ENCODE measurements at regions not wholly inside any gene's neighbourhood (a gene's known extent, or its start where the extent isn't known, plus 50 kb on each side); places are given as distances from the start of the nearest gene placed in this dataset.
"Not testable (repeated sequence)": the region's sequence is repeated elsewhere in the genome, so short reads cannot be mapped to it uniquely, and the experiment has no call there.

GRCh38 chr5:126046846-126047571 lies 376.2 kb upstream of the GRAMD2B start:
- no peak for DNase-seq

GRCh38 chr5:126052120-126052519 lies 371.1 kb upstream of the GRAMD2B start:
- no peak for DNase-seq

GRCh38 chr5:126052791-126053190 lies 370.4 kb upstream of the GRAMD2B start:
- no peak for DNase-seq

GRCh38 chr5:126053630-126054029 lies 369.6 kb upstream of the GRAMD2B start:
- no peak for DNase-seq

- DNase-seq = no peak
These were observed 368.4 kb upstream of the GRAMD2B start for GRCh38 chr5:126054577-126055347.

GRCh38 chr5:126055348-126055729 lies 367.9 kb upstream of the GRAMD2B start:
- DNase-seq = no peak

GRCh38 chr5:126056352-126056751 lies 366.9 kb upstream of the GRAMD2B start:
- no peak for DNase-seq

GRCh38 chr5:126056851-126057622 lies 366.2 kb upstream of the GRAMD2B start:
- no peak for DNase-seq

- DNase-seq = not testable (repeated sequence)
These were observed 364.8 kb upstream of the GRAMD2B start for GRCh38 chr5:126058392-126058791.

- DNase-seq = no peak
These were observed 360.6 kb upstream of the GRAMD2B start for GRCh38 chr5:126062398-126063221.

- DNase-seq = no peak
These were observed 358.1 kb upstream of the GRAMD2B start for GRCh38 chr5:126065061-126065460.

GRCh38 chr5:126066836-126067235 lies 356.4 kb upstream of the GRAMD2B start:
- DNase-seq = no peak

GRCh38 chr5:126067404-126067803 lies 355.8 kb upstream of the GRAMD2B start:
- no peak for DNase-seq

GRCh38 chr5:126069329-126069728 lies 353.9 kb upstream of the GRAMD2B start:
- no peak for DNase-seq

GRCh38 chr5:126070481-126070880 lies 352.7 kb upstream of the GRAMD2B start:
- DNase-seq = no peak

- no peak for DNase-seq
These were observed 348.7 kb upstream of the GRAMD2B start for GRCh38 chr5:126074538-126074937.

GRCh38 chr5:126079266-126079665 lies 343.9 kb upstream of the GRAMD2B start:
- DNase-seq = no peak

- no peak for DNase-seq
These were observed 342.0 kb upstream of the GRAMD2B start for GRCh38 chr5:126081209-126081608.

- DNase-seq = no peak
These were observed 330.2 kb upstream of the GRAMD2B start for GRCh38 chr5:126093041-126093440.

GRCh38 chr5:126093718-126094117 lies 329.5 kb upstream of the GRAMD2B start:
- no peak for DNase-seq

- DNase-seq = no peak
These were observed 328.2 kb upstream of the GRAMD2B start for GRCh38 chr5:126094991-126095390.

- DNase-seq = no peak
These were observed 326.7 kb upstream of the GRAMD2B start for GRCh38 chr5:126096442-126097006.

All from SW 1271 (cell line).